IMR-90 (cell line): ENCODE measurements at regions not wholly inside any gene's neighbourhood (a gene's known extent, or its start where the extent isn't known, plus 50 kb on each side); places are given as distances from the start of the nearest gene placed in this dataset.

Experiments used
- CEBPB ChIP-seq: IDR thresholded peaks from 2 replicates; pipeline ENCODE4 v1.6.1; 2012; ENCODE audit warnings: low read depth, low read length, improper control_type of control experiment
- CHD1 ChIP-seq: IDR thresholded peaks from 2 replicates; pipeline ENCODE4 v1.6.1; 2012; ENCODE audit warnings: low read depth, low read length, improper control_type of control experiment
- ELK1 ChIP-seq: fragments of 150-350 bp; IDR thresholded peaks from 2 replicates; pipeline ENCODE4 v1.6.1; 2016; ENCODE audit warnings: low read depth, mild to moderate bottlenecking, low read length, moderate library complexity, borderline replicate concordance
- FOS ChIP-seq: fragments of 150-350 bp; IDR thresholded peaks from 2 replicates; pipeline ENCODE4 v1.6.1; 2016; ENCODE audit warnings: low read depth, low read length
- MAZ ChIP-seq: IDR thresholded peaks from 2 replicates; pipeline ENCODE4 v1.6.1; 2012; ENCODE audit warnings: low read depth, mild to moderate bottlenecking, low read length, improper control_type of control experiment, moderate library complexity, borderline replicate concordance
- MXI1 ChIP-seq: IDR thresholded peaks from 2 replicates; pipeline ENCODE4 v1.6.1; 2012; ENCODE audit warnings: low read depth, mild to moderate bottlenecking, low read length, moderate library complexity, borderline replicate concordance
- NFE2L2 ChIP-seq: fragments of 150-350 bp; IDR thresholded peaks from 2 replicates; pipeline ENCODE4 v1.6.1; 2016; ENCODE audit warnings: low read depth, mild to moderate bottlenecking, low read length
- POLR2A ChIP-seq: IDR thresholded peaks from 2 replicates; pipeline ENCODE4 v1.6.1; 2012; ENCODE audit warnings: mild to moderate bottlenecking, low read depth, low read length
- RAD21 ChIP-seq: IDR thresholded peaks from 2 replicates; pipeline ENCODE4 v1.6.1; 2012; ENCODE audit warnings: low read length, improper control_type of control experiment
- RFX5 ChIP-seq: IDR thresholded peaks from 2 replicates; pipeline ENCODE4 v1.8.0; 2012; ENCODE audit warnings: low read depth, mild to moderate bottlenecking, low read length, moderate library complexity
- SMC3 ChIP-seq: fragments of 150-350 bp; IDR thresholded peaks from 2 replicates; pipeline ENCODE4 v1.6.1; 2016; ENCODE audit warnings: low read depth, mild to moderate bottlenecking, antibody characterized with exemption, low read length, moderate library complexity
- USF2 ChIP-seq: fragments of 150-350 bp; IDR thresholded peaks from 2 replicates; pipeline ENCODE4 v1.6.1; 2017; ENCODE audit warnings: mild to moderate bottlenecking, antibody characterized with exemption, low read length, low read depth
- TF ChIP-seq, protein P1 (sequence below): conservative IDR thresholded peaks from 2 replicates; pipeline ENCODE4 v1.5.1; 2012; ENCODE audit warnings: mild to moderate bottlenecking, low read depth, low read length, improper control_type of control experiment

DNA sequence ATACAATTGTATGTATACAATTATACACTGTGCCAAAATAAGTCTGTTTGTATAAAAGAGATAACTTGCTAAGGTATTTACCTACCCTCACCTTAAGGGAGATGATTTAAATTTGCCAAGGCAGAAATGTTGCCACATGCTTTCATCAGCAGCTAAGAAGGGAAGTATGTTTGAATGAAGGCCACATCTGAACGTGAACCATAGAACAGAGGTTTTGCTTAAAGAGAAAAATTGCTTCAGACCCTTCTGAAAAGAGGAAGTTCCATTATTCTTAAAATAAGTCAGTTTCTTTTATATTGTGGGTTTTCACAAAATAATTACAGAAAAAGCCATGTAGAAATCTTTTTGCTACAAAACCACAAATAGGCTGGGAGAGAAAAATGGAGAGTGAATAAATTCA lies 621.5 kb upstream of the HTR2C start:
- TF ChIP-seq, protein P1, sequence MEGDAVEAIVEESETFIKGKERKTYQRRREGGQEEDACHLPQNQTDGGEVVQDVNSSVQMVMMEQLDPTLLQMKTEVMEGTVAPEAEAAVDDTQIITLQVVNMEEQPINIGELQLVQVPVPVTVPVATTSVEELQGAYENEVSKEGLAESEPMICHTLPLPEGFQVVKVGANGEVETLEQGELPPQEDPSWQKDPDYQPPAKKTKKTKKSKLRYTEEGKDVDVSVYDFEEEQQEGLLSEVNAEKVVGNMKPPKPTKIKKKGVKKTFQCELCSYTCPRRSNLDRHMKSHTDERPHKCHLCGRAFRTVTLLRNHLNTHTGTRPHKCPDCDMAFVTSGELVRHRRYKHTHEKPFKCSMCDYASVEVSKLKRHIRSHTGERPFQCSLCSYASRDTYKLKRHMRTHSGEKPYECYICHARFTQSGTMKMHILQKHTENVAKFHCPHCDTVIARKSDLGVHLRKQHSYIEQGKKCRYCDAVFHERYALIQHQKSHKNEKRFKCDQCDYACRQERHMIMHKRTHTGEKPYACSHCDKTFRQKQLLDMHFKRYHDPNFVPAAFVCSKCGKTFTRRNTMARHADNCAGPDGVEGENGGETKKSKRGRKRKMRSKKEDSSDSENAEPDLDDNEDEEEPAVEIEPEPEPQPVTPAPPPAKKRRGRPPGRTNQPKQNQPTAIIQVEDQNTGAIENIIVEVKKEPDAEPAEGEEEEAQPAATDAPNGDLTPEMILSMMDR: no peak
- TF ChIP-seq POLR2A: no peak
- TF ChIP-seq USF2: no peak
- TF ChIP-seq RAD21: no peak
- TF ChIP-seq ELK1: no peak
- TF ChIP-seq MXI1: no peak
- TF ChIP-seq SMC3: no peak
- no peak for TF ChIP-seq CHD1
- no peak for TF ChIP-seq NFE2L2
- TF ChIP-seq MAZ: no peak
- no peak for TF ChIP-seq FOS
- TF ChIP-seq CEBPB: no peak
- TF ChIP-seq RFX5: no peak
